ENCODE measurements at regions not wholly inside any gene's neighbourhood (a gene's known extent, or its start where the extent isn't known, plus 50 kb on each side); places are given as distances from the start of the nearest gene placed in this dataset.

DNA sequence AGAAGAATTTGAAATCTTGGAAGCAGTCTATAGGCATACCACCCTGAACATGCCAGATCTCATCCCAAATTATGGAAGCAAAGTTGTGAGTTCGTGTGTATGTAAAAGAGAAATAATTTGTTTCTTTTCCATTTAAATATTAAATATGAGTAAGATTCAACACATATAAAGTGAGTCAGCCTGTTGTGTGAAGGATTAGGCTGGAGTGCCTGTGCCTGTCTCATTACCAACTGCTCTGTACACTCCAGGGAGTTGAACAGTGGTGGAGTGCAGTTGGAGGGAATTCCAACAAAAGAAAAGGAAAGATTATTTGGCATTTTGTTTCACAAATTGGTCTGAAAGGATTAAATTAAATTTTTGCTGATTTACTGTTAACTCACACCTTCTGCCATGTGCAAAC lies 435.6 kb downstream of the FAT4 start:
- no peak for TF ChIP-seq POLR2A (IDR thresholded peaks at IDR 0.05)
- no peak for TF ChIP-seq CTCF (IDR thresholded peaks at IDR 0.05)

All from Peyer's patch (tissue), 4 donors.